ENCODE measurements at regions not wholly inside any gene's neighbourhood (a gene's known extent, or its start where the extent isn't known, plus 50 kb on each side); places are given as distances from the start of the nearest gene placed in this dataset.
A peak's percentile ranks its signal among the peaks of the same experiment; 100 is the strongest.

GRCh38 chr1:78797108-78797781 is 147.6 kb downstream of the IFI44 start:
- DNase-seq (ENCODE audit: low spot score) = no peak

GRCh38 chr1:78799926-78800325 is 150.3 kb downstream of the IFI44 start:
- DNase-seq (ENCODE audit: low spot score) = no peak

DNA sequence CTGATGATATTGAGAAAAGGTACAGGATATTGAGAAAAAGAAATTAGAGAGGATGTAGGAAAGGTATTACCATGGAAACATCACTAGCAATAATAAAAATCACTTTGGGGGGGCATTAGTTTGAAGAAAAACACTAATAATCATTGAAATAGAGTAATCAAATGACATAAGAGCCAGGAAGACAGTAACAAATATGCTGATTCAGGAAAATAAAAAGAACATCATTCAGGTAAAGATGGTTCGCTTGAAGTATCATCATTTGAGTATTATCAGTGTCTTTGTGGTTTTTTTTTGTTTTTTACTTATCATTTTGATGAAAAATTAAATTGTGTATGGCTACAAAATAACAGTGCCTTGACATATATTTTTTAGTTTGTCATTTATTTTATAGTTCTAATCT is 164.5 kb downstream of the IFI44 start:
- DNase-seq (ENCODE audit: low spot score) = no peak

DNA sequence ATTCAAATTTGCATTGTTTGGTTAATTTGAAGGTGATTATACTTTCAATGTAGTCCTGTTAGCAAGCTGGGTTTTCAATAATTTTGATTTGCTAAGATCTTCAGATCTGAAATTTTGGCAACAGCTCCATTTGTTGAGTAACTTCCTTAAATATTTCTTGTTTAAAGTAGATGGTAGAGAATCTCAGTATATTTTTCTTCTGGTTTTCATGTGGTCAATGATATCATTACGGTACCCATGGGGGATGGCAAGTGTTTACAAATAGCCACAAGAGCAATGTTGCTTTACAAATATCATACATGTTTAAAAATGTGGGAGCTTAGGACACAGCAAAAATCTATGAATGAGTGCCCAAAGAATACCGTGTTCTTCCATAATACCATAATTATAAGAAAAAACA is 175.9 kb downstream of the IFI44 start:
- DNase-seq (ENCODE audit: low spot score) = no peak

GRCh38 chr1:78829644-78830043 is 176.9 kb downstream of the ADGRL4 start:
- no peak for DNase-seq (ENCODE audit: low spot score)

DNA sequence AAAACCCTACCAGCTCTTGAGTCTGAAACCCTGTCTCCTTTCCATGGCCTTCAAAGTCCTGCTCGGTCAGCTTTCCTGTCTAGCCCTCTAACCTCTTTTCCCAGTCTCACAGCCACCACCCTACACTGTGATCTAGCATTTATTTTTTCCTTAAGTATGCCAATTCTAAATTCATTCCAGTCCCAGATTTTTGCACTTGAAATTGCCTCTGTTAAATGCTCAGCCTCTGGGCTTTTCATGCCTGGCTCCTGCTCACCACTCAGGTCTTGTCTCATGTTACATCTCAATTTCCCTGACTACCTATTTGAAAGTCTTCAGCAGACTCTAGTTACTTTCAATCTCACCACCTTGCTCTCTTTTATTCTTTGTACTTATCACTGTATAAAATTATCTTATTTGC is 176.2 kb downstream of the ADGRL4 start:
- DNase-seq (ENCODE audit: low spot score) = no peak

DNA sequence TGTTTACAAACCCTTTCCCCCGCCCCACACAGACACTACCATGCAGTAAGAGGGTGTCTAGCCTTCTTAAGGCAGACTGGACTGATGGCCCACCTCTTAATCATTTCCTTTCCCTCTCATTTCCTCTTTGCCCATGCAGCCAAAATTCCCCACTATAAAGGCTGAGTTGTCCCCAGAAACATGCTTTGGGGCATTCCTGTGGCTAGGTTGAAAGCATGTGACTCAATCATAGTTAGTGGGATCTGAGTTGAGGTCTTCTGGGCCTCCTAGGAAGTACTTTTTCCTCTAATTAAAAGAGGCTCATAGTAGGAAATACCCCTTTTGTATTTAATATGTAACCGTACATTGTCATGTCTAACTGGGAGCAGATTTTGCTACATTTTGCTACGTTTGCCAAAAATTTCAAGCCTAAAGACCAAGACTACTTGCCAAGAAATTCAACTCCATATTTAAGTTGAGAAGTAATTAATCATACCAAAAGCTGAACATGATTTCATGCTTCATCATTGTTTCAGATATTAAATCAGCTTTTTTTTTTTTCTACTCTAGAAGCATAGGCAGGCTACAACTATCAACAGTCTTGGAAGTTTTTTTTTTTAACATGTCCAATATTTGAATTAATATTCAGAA is 174.7 kb downstream of the ADGRL4 start:
- peak; percentile 70 for DNase-seq (ENCODE audit: low spot score)

DNA sequence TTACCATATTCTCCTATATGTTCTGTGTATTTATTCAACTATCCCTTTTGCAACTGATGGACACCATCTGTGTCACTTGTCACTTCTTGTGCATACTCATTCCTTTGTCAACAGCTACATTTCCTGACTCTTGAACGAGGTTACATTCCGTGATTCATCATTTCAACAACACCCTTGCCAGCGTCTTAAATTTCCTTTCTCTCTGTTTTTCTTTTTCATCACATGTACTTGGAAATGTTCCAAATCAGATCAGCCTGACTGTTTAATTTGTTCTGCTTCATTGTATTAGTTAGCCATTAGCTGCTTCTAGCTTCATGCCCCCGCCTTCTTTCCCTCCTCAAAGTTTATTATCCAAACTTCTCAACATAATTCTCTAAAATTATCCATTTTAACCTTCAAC is 173.0 kb downstream of the ADGRL4 start:
- peak; percentile 67 for DNase-seq (ENCODE audit: low spot score)

DNA sequence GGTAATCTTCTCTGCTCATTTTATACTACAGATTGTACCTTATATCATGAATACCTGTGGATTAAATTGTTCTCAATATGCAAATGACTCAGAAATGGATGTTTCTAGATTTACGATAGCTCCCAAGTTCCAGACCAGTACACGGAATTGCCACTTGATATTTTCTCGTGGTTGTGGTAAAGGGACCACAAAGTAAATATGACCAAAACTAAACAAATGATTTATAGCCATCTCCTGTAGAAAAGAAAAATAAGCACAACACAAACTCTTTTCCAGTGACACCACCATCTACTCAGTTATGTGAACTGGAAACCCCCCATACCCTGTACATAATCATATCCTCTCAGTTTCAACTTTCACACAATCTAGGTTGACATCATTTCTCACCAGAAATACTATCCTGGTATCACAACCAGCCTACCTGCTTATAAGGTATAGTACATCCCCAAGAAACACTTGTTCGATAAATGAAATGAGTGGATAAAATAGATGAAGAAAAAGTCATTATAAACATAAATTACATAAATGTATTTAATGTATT is 172.3 kb downstream of the ADGRL4 start:
- DNase-seq (ENCODE audit: low spot score) = peak; percentile 39

GRCh38 chr1:78836726-78837125 is 169.8 kb downstream of the ADGRL4 start:
- DNase-seq (ENCODE audit: low spot score) = no peak

DNA sequence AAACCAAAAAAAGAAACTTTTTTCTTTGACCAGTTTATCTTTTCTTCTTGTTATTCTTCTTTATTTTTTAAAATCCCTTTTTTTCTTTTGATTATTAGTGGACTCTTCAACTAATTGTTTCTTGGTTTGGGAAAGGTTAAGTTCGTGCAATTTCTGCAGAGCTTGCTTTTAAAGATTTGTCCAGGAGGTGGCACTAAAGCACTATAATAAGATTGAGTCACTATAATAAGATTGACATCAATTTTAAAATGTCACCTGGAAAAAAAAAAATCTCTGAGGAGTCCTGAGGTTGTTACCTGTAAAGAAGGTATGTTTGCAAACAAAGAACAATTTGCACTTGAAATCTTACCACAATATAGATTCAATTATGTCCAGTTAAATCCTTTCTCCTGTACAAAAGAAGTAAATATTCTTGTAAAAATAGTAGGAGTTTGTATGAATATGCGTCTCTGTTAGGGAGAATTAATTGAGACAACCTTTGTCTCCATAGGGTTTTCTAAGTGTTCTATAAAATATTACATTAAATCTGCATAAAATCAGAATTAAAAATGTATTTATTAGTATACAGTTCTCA is 166.7 kb downstream of the ADGRL4 start:
- no peak for DNase-seq (ENCODE audit: low spot score)

Data from H4 (cell line).